ENCODE measurements at regions not wholly inside any gene's neighbourhood (a gene's known extent, or its start where the extent isn't known, plus 50 kb on each side); places are given as distances from the start of the nearest gene placed in this dataset.

DNA sequence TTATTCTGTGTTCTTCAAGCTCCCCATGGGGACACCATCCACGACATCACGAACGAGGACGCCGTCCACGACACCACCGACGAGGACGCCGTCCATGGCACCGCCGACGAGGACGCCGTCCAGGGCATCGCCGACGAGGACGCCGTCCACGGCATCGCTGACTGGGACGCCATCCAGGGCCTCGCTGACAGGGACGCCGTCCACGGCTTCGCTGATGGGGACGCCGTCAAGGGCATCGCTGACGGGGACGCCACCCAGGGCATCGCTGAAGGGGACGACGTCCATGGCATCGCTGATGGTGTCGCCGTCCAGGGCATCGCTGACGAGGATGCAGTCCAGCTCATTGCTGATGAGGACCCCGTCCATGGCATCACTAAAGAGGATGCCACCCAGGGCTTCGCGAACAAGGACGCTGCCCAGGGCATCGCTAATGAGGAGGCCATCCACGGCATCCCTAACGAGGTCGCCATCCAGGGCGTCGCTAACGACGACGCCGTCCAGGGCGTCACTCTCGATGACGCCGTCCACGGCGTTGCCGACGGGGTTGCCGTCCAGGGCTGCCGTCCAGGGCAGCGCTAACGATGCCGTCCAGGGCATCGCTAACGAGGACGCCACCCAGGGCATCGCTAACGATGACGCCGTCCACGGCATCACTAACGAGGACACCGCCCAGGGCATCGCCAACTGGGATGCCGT is 949.2 kb downstream of the TUBA3C start:
- TF ChIP-seq, protein P1, sequence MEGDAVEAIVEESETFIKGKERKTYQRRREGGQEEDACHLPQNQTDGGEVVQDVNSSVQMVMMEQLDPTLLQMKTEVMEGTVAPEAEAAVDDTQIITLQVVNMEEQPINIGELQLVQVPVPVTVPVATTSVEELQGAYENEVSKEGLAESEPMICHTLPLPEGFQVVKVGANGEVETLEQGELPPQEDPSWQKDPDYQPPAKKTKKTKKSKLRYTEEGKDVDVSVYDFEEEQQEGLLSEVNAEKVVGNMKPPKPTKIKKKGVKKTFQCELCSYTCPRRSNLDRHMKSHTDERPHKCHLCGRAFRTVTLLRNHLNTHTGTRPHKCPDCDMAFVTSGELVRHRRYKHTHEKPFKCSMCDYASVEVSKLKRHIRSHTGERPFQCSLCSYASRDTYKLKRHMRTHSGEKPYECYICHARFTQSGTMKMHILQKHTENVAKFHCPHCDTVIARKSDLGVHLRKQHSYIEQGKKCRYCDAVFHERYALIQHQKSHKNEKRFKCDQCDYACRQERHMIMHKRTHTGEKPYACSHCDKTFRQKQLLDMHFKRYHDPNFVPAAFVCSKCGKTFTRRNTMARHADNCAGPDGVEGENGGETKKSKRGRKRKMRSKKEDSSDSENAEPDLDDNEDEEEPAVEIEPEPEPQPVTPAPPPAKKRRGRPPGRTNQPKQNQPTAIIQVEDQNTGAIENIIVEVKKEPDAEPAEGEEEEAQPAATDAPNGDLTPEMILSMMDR (IDR thresholded peaks at IDR 0.05) = no peak
- TF ChIP-seq, protein P2, sequence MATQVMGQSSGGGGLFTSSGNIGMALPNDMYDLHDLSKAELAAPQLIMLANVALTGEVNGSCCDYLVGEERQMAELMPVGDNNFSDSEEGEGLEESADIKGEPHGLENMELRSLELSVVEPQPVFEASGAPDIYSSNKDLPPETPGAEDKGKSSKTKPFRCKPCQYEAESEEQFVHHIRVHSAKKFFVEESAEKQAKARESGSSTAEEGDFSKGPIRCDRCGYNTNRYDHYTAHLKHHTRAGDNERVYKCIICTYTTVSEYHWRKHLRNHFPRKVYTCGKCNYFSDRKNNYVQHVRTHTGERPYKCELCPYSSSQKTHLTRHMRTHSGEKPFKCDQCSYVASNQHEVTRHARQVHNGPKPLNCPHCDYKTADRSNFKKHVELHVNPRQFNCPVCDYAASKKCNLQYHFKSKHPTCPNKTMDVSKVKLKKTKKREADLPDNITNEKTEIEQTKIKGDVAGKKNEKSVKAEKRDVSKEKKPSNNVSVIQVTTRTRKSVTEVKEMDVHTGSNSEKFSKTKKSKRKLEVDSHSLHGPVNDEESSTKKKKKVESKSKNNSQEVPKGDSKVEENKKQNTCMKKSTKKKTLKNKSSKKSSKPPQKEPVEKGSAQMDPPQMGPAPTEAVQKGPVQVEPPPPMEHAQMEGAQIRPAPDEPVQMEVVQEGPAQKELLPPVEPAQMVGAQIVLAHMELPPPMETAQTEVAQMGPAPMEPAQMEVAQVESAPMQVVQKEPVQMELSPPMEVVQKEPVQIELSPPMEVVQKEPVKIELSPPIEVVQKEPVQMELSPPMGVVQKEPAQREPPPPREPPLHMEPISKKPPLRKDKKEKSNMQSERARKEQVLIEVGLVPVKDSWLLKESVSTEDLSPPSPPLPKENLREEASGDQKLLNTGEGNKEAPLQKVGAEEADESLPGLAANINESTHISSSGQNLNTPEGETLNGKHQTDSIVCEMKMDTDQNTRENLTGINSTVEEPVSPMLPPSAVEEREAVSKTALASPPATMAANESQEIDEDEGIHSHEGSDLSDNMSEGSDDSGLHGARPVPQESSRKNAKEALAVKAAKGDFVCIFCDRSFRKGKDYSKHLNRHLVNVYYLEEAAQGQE (IDR thresholded peaks at IDR 0.05; ENCODE audit: insufficient read depth in 1 of 2, low read depth in 2 of 2, low read length in 1 of 2) = no peak
- no peak for TF ChIP-seq POLR2AphosphoS5 (IDR thresholded peaks at IDR 0.05; ENCODE audit: low read depth, low read length)
- no peak for TF ChIP-seq SIN3A (IDR thresholded peaks at IDR 0.05; ENCODE audit: borderline replicate concordance, insufficient read depth, low read depth, low read length)
